HK-2 (cell line): ENCODE measurements at regions not wholly inside any gene's neighbourhood (a gene's known extent, or its start where the extent isn't known, plus 50 kb on each side); places are given as distances from the start of the nearest gene placed in this dataset.

Source experiments
- DNase-seq: peaks from one replicate; pipeline ENCODE4 v3.0.0-alpha.2; 2018; ENCODE audit not compliant: unreplicated experiment

- peak; percentile 29 for DNase-seq
Measured at GRCh38 chr6:164109770-164110140, 695.2 kb downstream of the QKI start.

DNA sequence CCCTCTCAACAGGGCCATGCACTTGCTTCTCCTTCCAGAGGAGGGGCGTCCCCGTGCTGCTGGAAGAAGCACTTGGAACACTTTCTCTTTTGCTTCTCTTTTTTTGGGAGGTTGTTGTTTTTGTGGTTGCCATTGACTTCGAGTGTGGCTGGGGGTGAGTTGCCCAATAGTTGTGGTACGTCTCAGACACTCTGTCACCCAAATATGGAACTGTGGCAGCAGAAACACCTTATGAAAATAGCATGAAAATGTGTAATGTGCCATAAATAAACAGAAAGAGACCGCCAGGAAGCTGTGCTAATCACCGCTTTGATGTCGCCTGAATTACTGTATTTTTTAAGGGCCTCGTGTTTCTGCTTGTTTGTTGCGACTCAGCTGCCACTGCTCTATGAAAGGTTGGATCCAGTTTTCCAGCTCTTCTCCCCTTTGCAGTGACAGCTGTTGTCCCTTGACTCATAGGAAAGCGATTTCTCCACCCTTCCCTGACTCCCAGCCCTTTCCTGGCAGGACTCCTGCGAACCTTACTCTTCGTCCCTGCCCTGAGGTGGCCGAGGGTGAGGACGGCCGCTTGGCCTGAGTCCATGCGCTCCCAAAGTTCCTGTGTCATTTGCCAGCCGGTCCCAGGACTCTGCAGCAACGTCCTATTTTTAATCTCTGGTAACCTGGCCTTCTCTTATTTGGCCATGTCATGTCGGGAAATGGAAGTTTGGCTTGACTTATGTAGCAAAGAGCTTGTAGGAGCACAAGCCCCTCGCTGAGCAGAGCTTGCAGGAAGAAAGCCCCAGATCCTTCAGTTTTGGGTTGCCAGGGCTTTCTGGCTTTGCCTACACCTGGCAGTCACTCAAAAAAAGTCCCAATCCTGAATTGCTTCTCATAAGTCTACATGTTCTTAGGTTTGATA lies 694.6 kb downstream of the QKI start:
- peak; percentile 36 for DNase-seq

- no peak for DNase-seq
Measured at GRCh38 chr6:164108092-164108491, 693.6 kb downstream of the QKI start.

GRCh38 chr6:164107297-164107995 lies 692.9 kb downstream of the QKI start:
- no peak for DNase-seq

DNA sequence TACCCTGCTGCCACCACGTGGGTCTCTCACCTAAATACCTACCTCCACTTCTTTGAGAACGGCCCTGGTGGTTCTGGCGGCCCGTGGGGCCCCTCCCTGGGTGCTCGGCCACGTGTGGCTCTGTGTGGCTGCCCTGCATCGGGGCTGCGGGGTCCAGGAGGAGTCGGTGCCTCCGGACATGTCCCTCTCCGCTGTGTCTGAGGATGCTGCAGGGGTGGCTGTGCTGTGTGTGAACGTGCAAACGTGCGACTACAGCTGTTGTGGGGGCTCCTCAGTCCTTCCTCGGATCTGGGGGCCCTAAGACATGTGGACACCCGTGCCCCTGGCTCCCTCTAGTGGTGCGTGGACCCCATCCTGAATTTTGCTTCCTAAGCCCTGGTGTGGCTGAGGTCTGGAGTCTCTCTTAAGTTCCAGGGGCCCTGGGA lies 691.8 kb downstream of the QKI start:
- DNase-seq: peak; percentile 24

DNA sequence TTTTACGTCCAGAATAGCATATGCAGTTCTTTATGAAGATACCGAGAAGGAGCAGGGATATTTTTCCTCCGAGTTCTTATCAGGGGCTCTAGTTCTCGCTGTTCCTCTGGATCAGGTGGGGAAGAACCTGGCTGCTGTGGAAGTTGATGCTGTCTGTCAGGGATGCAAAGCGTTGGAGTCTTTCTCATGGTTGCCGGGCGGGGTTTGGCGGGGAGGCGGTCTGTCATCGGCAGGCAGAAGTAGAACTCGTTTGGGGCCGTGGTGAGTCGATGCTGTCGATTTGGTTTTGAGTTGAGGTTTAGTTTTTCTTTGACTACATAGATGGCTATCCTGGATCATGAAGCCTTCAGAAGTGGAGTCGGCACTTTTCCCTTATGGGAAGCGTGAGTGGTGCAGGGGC lies 691.2 kb downstream of the QKI start:
- no peak for DNase-seq

GRCh38 chr6:164104432-164104831 lies 689.9 kb downstream of the QKI start:
- no peak for DNase-seq

DNA sequence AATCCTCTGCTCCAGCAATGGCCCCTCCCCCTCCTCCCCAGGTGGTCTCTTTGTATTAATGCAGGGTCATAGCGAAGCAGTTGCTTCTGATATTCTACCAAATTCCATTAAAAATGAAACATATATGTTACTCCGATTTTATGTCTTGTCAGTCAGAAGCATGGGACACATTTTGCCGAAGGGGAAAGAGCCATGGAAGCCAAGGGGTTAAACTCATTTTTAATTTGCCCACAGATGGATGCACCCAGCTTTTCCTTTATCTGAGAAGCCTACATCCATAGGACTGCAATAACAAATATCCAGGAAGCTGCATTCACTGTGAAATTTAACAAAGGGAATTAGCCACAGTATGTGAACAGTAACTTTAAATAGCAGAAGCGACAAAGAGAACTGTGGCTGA lies 688.2 kb downstream of the QKI start:
- DNase-seq: no peak

GRCh38 chr6:164101859-164102258 lies 687.3 kb downstream of the QKI start:
- no peak for DNase-seq

DNA sequence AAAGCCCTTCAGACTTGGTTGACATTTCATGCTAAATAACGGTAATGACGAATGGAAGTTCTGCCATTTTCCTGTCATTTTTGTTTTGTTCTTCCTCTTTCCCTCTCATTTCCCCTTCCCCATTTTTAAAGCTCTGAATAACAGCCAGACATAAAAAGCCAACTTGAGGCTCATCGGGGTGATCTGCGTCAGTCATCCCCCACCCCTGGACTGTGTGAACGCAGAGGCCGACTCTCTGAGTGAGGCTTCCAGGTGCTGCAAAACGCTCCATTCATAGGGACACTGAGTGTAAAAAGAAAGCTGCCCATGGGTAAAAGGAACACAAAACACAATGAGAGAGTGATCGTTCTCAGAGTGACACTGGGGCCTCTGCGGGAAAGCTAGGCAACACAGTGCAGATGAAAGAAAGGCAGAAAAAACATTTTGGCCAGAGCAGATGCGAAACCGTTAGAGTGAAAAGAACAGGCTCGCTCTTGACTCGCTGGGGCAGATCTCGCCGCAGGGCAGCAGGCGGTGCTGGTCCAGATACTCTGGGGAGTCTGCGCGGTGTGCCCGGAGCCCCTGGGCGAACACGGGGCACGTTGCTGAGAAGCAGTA lies 684.8 kb downstream of the QKI start:
- DNase-seq: no peak

DNA sequence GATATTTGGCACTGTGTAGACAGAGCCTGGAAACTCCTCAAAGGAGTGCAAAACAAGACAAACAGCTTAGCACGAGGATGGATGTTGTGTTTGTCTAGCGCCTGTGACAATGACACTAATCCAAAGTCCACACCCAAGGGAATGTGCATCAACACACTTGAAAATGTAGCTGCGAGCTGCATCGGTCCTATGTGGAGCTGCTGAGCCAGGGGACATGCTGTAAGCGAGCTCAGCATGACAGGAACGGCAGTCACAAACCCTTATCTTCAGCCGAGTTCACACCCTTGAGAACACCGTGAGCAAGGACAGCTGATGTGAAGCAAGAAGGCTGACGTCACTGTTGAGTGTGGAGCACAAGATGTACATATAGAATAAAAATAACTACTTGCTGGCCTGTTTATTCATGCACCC lies 684.3 kb downstream of the QKI start:
- DNase-seq: no peak

DNA sequence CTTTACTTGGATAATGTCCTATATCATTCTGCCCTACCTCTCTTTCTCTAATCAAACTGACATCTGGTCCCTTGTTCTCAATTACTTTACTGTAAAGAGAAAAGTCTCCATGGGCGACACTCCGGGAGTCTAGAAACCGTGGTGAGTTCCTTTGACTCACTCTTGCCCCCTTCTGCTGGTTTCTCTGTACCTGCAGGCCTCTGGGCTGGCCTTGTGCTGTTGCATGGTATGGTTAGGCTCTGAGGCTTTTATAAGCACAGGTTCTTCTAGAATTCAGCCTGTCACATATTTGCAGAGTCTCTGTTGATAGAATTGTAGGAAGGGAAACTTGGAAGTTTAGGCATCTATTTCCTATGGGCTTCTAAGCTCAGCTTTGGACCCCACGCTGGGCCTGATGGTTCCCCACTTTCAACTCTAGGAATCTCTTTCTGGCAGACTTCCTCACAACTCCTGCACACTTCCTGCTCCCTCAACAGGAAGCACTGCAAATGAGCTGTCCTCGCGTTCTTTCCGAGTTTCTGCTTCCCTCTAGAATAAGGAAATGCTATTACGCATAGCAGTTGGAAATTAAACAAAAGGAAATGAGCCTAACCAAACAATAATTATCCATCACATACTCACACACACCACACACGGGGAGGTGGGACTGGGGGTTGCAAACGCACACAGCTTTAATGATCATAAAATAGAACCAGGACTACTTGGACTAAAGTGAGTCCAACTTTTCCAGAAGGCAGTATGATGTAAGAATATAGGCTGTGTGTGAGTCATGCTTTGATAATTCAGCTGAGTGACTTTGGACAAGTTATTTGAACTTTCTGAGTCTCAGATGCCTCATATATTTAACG lies 683.3 kb downstream of the QKI start:
- DNase-seq: no peak

GRCh38 chr6:164097056-164097455 lies 682.5 kb downstream of the QKI start:
- no peak for DNase-seq

- peak; percentile 41 for DNase-seq
Measured at GRCh38 chr6:164095056-164095455, 680.5 kb downstream of the QKI start.

- DNase-seq: no peak
Measured at GRCh38 chr6:164087870-164088269, 673.4 kb downstream of the QKI start.

DNA sequence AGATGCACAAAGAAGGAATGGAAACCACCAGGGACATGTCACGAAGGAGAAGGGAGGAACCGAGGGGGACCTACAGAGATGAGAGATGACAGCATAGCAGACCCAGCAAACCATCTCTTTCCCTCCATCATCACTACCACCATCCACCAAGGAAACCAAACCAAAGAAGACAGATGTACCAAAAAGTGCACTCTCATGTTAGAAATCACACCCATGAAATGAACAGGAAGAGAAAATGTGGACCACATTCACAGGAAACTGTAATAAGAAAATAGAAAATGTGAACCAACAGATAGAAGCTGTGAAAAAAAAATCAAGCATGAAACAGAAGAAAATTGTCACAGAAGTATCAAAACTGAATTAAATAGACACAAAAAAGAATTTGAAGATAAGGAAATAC lies 672.7 kb downstream of the QKI start:
- DNase-seq: no peak

DNA sequence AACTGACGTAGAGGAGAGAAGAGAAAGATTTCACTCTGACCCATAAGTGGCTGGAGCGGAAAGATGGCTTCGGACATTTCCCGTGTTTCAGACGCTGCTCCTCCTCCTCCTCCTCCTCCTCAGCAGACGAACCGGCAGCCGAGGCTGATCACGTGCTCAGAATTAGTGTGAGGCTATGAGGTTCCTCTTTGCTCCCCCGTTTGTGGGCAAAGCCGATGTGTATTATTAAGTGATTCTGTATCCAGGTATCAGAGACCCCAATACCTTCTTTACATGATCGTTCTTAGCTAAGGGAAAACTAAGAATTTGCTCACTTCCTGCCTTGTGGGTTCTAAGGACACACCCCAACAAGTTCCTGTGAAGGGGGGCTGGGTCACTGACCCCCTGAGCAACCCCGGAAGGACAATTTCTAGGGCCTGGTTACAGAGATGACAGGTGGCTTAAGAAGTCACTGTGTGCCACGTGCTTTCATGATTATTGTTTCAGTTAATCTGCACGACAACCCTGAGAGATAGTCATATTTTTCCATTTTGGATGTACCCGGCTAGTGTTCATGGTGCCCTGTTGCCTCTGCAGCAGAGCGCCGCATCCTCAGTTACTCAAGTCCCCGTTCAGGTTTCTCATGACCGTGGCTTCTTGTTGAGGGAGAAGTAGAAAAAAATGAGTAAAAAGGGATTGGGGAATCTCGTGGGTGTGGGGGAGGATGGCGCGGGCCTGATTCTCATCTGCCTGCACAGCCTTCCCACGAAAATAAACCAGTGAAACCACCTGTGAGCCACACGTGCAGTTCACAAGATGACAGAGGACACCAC lies 671.8 kb downstream of the QKI start:
- no peak for DNase-seq

DNA sequence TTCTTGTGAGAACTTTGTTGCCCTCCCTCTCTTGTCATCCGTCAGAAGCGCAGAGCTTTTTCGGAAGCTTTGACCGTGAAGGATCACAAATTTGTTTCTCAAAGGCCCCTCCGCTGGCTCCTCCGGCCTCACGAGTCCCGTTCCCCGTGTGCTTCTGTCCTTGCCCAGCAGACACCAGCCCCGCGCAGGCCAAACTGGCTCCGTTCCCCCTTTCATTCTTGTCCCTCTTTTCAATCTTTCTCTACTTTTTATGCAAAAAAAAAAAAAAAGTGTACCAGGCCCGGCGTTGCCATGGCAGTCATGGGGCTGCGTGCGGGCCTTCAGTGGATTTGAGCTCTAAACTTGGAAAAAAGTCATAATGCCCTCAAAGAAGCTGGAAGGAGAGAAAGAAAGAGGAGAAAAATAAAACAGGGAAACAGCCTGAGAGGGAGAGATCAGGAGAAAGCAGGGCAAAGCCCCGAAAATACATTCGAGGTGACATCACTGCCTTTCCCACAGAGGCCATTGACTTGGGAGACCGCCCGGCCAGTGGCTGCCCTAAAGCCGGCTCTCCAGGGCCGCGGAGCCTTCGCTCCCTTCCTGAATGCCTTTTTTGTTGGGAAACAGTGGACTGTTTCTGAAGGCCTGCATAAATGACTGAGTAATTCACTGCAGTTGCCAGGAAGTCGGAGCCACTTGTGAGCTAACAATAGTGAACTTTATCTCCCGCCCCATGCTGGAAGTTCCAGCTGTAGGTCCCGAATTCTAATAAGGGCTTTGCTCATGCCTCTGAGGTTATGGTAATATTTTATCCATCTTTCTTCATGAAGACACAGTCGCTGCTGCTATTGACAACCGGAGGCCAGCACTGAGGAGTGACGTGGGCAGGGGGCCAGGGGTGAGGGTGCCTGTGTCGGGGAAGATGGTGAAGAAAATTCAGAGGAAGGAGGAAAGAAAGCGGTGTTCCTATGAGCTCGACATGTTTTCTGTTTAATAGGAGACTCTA lies 670.9 kb downstream of the QKI start:
- DNase-seq: no peak

GRCh38 chr6:164079275-164079600 lies 664.7 kb downstream of the QKI start:
- no peak for DNase-seq
